Nephron progenitor cell (in vitro differentiated cells): ENCODE measurements at regions not wholly inside any gene's neighbourhood (a gene's known extent, or its start where the extent isn't known, plus 50 kb on each side); places are given as distances from the start of the nearest gene placed in this dataset.
"Not testable (repeated sequence)": the region's sequence is repeated elsewhere in the genome, so short reads cannot be mapped to it uniquely, and the experiment has no call there.

Experiments used
- DNase-seq: peaks from one replicate; pipeline ENCODE4 v3.0.0; 2021
- H3K27ac Mint-ChIP-seq: 2 replicates; pipeline ENCODE4 v1.8.0; 2021; ENCODE audit warnings: mild to moderate bottlenecking, moderate library complexity, mixed read lengths
- H3K27me3 Mint-ChIP-seq: 2 replicates; pipeline ENCODE4 v1.8.0; 2021; ENCODE audit warnings: mild to moderate bottlenecking, low read depth, mixed read lengths; ENCODE audit not compliant: poor library complexity
- H3K36me3 Mint-ChIP-seq: 2 replicates; pipeline ENCODE4 v1.8.0; 2021; ENCODE audit warnings: low read depth, mixed read lengths
- H3K4me1 Mint-ChIP-seq: 2 replicates; pipeline ENCODE4 v1.8.0; 2021; ENCODE audit warnings: mixed read lengths
- H3K4me3 Mint-ChIP-seq: 2 replicates; pipeline ENCODE4 v1.8.0; 2021; ENCODE audit warnings: mild to moderate bottlenecking, moderate library complexity, mixed read lengths
- H3K9me3 Mint-ChIP-seq: 2 replicates; pipeline ENCODE4 v1.8.0; 2021; ENCODE audit warnings: mild to moderate bottlenecking, moderate library complexity, mixed read lengths
- TF ChIP-seq, protein P1 (sequence below): fragments of 200-600 bp; sonication (generic); IDR thresholded peaks from 2 replicates; pipeline ENCODE4 v1.5.0; 2021; ENCODE audit warnings: antibody characterized with exemption

DNA sequence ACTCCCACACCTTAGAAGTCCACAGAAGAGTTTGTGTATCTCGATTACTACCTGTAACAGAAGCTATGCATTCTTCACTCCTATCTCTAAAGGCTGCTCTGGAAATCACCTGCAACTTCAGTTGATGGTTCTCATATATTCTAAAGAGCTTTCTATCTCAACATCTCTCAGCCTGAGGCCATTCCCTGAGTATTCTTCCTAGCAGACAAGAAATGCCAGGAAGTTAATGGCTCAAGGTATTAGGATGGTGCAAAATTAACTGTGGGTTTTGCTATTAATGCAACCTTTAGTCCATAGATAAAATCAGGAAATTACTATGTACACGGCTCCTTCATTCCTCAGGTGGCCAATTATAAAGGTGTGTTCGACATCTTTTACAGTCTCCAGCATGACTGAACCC, 290.1 kb downstream of the ZNF716 start:
- not testable (repeated sequence) for H3K4me3 Mint-ChIP-seq, DNase-seq, H3K27ac Mint-ChIP-seq, H3K36me3 Mint-ChIP-seq, H3K4me1 Mint-ChIP-seq, H3K27me3 Mint-ChIP-seq
- peaks cover 61% of the 10 kb centered on the region for H3K9me3 Mint-ChIP-seq

DNA sequence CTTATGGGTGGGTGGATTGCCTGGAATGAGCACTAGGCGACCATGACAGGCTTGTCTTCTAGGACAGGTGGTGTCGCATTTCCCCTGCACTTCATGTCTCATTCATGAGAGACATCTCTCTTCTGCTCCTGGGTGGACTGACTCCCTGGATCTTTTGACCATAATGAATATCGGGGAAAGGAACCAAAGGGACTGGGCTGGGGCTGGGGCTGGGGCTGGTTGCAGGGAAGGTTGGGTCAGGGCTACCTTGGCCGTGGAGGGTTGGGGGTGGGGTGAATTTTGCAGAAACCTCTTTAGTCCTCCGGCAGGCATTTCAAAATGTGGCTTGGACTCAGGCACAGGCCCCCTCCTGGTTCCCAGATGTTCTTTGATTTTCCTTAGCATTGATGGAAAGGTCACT, 319.2 kb downstream of the ZNF716 start:
- Mint-ChIP-seq H3K4me1 (no peaks in the 10 kb centered on the region), H3K9me3 (peaks cover 93% of the 10 kb centered on the region), H3K4me3 (no peak overlapping the region), H3K27ac (no peak overlapping the region), H3K36me3 (peaks cover 7% of the 10 kb centered on the region), H3K27me3 (no peaks in the 10 kb centered on the region)
- TF ChIP-seq, protein P1, sequence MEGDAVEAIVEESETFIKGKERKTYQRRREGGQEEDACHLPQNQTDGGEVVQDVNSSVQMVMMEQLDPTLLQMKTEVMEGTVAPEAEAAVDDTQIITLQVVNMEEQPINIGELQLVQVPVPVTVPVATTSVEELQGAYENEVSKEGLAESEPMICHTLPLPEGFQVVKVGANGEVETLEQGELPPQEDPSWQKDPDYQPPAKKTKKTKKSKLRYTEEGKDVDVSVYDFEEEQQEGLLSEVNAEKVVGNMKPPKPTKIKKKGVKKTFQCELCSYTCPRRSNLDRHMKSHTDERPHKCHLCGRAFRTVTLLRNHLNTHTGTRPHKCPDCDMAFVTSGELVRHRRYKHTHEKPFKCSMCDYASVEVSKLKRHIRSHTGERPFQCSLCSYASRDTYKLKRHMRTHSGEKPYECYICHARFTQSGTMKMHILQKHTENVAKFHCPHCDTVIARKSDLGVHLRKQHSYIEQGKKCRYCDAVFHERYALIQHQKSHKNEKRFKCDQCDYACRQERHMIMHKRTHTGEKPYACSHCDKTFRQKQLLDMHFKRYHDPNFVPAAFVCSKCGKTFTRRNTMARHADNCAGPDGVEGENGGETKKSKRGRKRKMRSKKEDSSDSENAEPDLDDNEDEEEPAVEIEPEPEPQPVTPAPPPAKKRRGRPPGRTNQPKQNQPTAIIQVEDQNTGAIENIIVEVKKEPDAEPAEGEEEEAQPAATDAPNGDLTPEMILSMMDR: no peak
- no peak for DNase-seq

DNA sequence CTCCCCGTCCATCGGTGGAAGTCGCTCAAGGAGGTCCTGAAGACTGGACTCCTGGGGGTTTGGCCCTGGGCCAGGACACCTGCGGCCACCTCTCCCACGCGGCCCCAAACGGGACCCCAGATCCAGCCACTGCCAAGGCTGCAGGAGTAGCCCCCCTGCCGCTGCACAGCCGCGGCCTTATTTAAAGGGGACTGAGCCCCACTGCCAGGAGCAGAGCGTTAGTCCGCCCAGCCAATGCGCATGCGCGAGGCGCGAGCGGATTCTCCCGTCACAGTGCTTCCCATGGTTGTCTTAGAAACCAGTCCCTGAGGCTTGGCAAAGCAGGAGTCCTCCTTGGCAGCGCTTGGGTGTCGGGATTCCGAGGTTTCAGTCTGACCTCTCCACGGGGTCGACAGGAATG, 320.0 kb downstream of the ZNF716 start:
- no peak overlapping the region for H3K4me3 Mint-ChIP-seq
- peaks cover 7% of the 10 kb centered on the region for H3K36me3 Mint-ChIP-seq
- no peaks in the 10 kb centered on the region for H3K4me1 Mint-ChIP-seq
- peaks cover under 1% of the 10 kb centered on the region for H3K27me3 Mint-ChIP-seq
- no peak overlapping the region for H3K27ac Mint-ChIP-seq
- no peak for DNase-seq
- TF ChIP-seq, protein P1: no peak
- H3K9me3 Mint-ChIP-seq: peaks cover 93% of the 10 kb centered on the region

DNA sequence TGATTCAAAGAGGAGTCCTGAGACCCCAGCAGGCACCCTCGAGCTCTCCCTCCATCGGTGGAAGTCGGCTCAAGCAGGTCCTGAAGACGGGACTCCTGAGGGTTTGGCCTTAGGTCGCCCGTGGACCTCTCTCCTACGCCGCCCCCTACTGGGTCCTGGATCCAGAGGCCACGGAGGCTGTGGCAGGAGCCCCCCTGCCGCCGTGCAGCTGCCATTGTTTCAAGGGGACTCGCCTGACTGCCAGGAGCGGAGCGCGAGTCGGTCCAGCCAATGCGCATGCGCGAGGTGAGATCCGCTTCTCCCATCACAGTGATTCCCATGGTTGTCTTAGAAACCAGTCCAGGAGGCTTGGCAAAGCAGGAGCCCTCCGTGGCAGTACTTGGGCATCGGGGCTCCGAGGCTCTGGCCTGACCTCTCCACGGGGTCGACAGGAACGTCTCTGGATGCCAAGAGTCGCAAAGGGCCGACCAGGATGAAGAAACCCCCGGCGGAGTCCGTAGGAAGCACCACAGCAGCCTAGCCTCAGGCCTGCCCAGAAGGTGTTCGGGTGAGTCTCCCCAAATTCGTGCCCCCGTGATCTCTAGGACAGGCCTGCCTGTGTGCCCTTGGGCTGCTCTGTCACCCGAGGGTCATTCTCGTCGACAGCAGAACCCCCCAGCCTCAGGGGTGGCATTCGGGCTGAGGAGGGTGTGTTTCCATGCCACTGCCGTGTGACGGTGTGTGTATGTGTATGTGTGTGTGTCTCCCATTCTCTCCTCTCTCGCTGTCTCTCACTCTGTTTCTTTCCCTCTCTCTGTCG, 322.3 kb downstream of the ZNF716 start:
- peaks cover 11% of the 10 kb centered on the region for H3K36me3 Mint-ChIP-seq
- peaks cover 2% of the 10 kb centered on the region for H3K27me3 Mint-ChIP-seq
- H3K9me3 Mint-ChIP-seq: peaks cover 99% of the 10 kb centered on the region
- no peak for DNase-seq
- H3K4me1 Mint-ChIP-seq: no peaks in the 10 kb centered on the region
- TF ChIP-seq, protein P1: no peak
- no peak overlapping the region for H3K4me3 Mint-ChIP-seq
- no peak overlapping the region for H3K27ac Mint-ChIP-seq

DNA sequence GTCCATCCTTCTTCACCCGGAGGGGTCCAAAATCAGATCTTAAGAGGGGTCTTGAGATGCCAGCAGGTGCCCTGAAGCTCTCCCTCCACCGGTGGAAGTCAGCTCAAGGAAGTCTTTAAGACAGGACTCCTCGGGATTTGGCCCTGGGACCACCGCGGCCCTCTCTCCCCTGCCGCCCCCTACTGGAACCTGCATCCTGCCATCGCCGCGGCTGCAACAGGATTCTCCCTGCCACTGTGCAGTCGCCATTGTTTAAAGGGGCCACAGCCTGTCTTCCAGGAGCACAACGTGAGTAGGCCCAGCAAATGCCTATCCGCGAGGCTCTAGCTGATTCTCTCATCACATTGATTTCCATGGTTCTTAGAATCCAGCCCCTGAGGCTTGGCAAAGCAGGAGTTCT, 324.3 kb downstream of the ZNF716 start:
- Mint-ChIP-seq H3K9me3 (peaks cover 100% of the 10 kb centered on the region), H3K27me3 (peaks cover 2% of the 10 kb centered on the region), H3K27ac (no peak overlapping the region)

DNA sequence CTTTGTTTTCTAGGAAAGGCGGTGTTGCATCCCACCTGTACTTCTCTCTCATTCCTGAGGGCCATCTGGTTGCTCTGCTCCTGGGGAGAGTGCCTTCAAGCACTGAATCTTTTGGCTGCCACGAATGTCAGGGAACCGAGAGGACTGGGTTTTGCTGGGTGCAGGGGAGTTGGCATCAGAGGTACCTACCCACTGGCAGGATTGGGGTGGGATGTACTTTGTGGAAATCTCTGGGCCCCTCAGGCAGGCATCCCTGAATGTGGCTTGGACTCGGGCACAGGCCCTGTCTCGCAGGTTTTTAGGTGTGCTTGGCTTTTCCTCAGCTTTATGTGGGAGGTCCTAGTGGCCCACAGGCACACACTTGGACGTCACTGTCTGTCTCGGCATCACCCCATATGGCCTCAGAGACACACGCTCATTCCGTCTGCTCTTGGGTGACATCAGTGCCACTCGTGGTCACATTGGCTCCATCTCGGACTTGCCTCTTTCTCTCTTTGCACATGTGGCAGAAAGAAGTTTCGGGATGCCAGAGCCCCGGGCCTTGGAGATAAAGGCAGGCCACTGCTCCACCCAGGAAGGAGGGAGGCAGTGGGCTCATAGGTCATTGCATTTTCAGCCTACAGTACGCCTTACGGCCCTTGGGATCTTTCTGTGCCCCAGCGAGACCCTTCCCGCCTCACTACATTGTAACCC, 325.6 kb downstream of the ZNF716 start:
- no peak for DNase-seq
- Mint-ChIP-seq H3K4me1 (no peaks in the 10 kb centered on the region), H3K27me3 (peaks cover 2% of the 10 kb centered on the region), H3K9me3 (peaks cover 100% of the 10 kb centered on the region), H3K36me3 (peaks cover 15% of the 10 kb centered on the region), H3K4me3 (no peak overlapping the region), H3K27ac (no peak overlapping the region)
- TF ChIP-seq, protein P1: no peak

More for the DNA sequence above, 324.3 kb downstream of the ZNF716 start:
- H3K4me3 Mint-ChIP-seq: no peak overlapping the region
- no peaks in the 10 kb centered on the region for H3K4me1 Mint-ChIP-seq
- TF ChIP-seq, protein P1: no peak
- DNase-seq: no peak
- H3K36me3 Mint-ChIP-seq: peaks cover 16% of the 10 kb centered on the region

DNA sequence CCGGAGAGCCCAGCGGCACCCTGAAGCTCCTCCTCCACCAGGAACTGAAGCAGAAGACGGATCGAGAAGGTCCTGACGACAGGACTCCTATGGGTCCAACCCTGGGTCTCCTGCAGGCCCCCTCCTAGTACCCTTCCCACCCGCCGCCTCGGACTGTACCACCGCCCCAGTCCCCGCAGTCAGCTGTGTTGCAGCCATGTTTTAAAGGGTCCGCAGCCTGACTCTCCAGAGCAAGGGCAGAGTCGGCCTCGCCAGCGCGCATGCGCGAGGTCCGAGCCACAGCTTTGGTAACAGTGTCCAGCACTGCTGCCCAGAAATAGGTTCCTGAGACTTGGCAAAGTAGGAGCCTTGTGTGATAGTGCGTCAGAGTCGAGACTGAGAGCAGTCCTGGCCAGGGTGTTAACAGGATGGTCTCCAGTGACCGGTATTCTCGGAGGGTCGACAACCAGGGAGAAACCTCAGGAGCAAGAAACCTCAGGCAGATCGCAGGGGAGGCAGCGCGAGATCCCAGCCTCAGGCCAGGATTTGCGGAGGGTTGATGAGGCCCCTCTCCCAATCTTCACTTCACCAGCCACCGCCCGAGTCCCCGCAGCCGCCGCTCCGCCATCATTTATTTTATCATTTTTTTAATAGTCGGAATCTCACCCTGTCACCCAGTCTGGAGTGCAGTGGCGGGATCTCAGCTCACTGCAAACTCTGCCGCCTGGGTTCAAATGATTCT, 326.3 kb downstream of the ZNF716 start:
- not testable (repeated sequence) for DNase-seq, H3K4me1 Mint-ChIP-seq, H3K4me3 Mint-ChIP-seq, H3K27me3 Mint-ChIP-seq, H3K27ac Mint-ChIP-seq
- Mint-ChIP-seq H3K9me3 (peaks cover 96% of the 10 kb centered on the region), H3K36me3 (peaks cover 10% of the 10 kb centered on the region)
